ENCODE measurements at regions not wholly inside any gene's neighbourhood (a gene's known extent, or its start where the extent isn't known, plus 50 kb on each side); places are given as distances from the start of the nearest gene placed in this dataset.

GRCh38 chr5:4023753-4024335 lies 428.2 kb downstream of the IRX1 start:
- TF ChIP-seq SIN3A (IDR thresholded peaks at IDR 0.05; ENCODE audit: borderline replicate concordance, insufficient read depth, low read length) (no peak), FOXP2 (optimal IDR thresholded peaks at IDR 0.05; ENCODE audit: borderline replicate concordance, extremely low read depth, extremely low read length, insufficient read depth) (no peak), TAF1 (IDR thresholded peaks at IDR 0.05; ENCODE audit: borderline replicate concordance, insufficient read depth, low read length) (no peak), POLR2AphosphoS5 (IDR thresholded peaks at IDR 0.05; ENCODE audit: low read depth, low read length) (no peak), REST (IDR thresholded peaks at IDR 0.05; ENCODE audit: insufficient read depth in 1 of 2, low read depth in 2 of 2, low read length in 2 of 2) (no peak)

GRCh38 chr5:4027088-4027734 lies 431.6 kb downstream of the IRX1 start:
- TF ChIP-seq SIN3A (IDR thresholded peaks at IDR 0.05; ENCODE audit: borderline replicate concordance, insufficient read depth, low read length) (no peak), FOXP2 (optimal IDR thresholded peaks at IDR 0.05; ENCODE audit: borderline replicate concordance, extremely low read depth, extremely low read length, insufficient read depth) (no peak), TAF1 (IDR thresholded peaks at IDR 0.05; ENCODE audit: borderline replicate concordance, insufficient read depth, low read length) (no peak), REST (IDR thresholded peaks at IDR 0.05; ENCODE audit: insufficient read depth in 1 of 2, low read depth in 2 of 2, low read length in 2 of 2) (no peak), POLR2AphosphoS5 (IDR thresholded peaks at IDR 0.05; ENCODE audit: low read depth, low read length) (no peak)

GRCh38 chr5:4028384-4028783 lies 432.8 kb downstream of the IRX1 start:
- TF ChIP-seq SIN3A (IDR thresholded peaks at IDR 0.05; ENCODE audit: borderline replicate concordance, insufficient read depth, low read length): no peak
- no peak for TF ChIP-seq REST (IDR thresholded peaks at IDR 0.05; ENCODE audit: insufficient read depth in 1 of 2, low read depth in 2 of 2, low read length in 2 of 2)
- no peak for TF ChIP-seq POLR2AphosphoS5 (IDR thresholded peaks at IDR 0.05; ENCODE audit: low read depth, low read length)
- TF ChIP-seq TAF1 (IDR thresholded peaks at IDR 0.05; ENCODE audit: borderline replicate concordance, insufficient read depth, low read length): no peak
- no peak for TF ChIP-seq FOXP2 (optimal IDR thresholded peaks at IDR 0.05; ENCODE audit: borderline replicate concordance, extremely low read depth, extremely low read length, insufficient read depth)

GRCh38 chr5:4036861-4037260 lies 441.2 kb downstream of the IRX1 start:
- TF ChIP-seq POLR2AphosphoS5 (IDR thresholded peaks at IDR 0.05; ENCODE audit: low read depth, low read length): no peak
- no peak for TF ChIP-seq TAF1 (IDR thresholded peaks at IDR 0.05; ENCODE audit: borderline replicate concordance, insufficient read depth, low read length)

GRCh38 chr5:4038994-4039393 lies 443.4 kb downstream of the IRX1 start:
- no peak for TF ChIP-seq TAF1 (IDR thresholded peaks at IDR 0.05; ENCODE audit: borderline replicate concordance, insufficient read depth, low read length)
- no peak for TF ChIP-seq SIN3A (IDR thresholded peaks at IDR 0.05; ENCODE audit: borderline replicate concordance, insufficient read depth, low read length)
- TF ChIP-seq REST (IDR thresholded peaks at IDR 0.05; ENCODE audit: insufficient read depth in 1 of 2, low read depth in 2 of 2, low read length in 2 of 2): no peak
- TF ChIP-seq FOXP2 (optimal IDR thresholded peaks at IDR 0.05; ENCODE audit: borderline replicate concordance, extremely low read depth, extremely low read length, insufficient read depth): no peak
- TF ChIP-seq POLR2AphosphoS5 (IDR thresholded peaks at IDR 0.05; ENCODE audit: low read depth, low read length): no peak

Data from PFSK-1 (cell line).